ENCODE measurements at regions not wholly inside any gene's neighbourhood (a gene's known extent, or its start where the extent isn't known, plus 50 kb on each side); places are given as distances from the start of the nearest gene placed in this dataset.

DNA sequence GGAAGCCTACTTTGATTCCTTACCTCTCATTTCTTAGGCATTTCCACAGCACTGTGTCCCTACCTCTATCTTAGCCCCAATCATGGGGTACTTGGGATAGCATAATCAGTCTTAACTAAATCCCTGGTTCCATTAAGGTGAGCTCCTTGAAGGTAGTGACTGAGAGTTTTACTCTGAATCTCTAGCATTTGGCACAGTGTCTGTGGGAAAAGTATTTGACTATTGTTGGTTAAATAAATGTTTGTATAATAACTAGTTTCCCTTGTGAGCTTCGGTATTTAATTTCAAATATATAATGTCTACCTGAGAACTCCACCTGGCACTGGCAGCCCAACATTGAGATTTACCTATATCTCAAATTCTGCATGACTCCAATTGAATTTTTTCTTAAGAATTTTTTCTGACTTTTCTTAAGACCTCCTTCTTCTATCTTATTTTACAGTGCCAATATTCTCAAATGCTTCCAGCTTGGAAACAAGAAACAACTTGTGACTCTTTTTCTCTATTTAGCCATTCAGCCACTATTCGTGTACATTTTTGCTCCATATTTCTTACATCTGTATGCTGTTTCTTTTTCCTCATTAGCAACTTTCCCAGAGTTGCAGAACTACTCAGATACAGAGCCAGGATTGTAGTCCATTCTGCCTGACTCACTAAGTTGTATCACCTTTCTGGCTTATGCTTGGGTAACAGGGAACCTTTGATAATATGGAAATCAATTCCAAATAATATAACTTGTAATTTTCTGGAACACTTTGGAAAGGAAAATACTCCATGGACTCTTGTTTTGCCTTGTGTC, 214.0 kb upstream of the NT5C1B start:
- TF ChIP-seq, protein P1, sequence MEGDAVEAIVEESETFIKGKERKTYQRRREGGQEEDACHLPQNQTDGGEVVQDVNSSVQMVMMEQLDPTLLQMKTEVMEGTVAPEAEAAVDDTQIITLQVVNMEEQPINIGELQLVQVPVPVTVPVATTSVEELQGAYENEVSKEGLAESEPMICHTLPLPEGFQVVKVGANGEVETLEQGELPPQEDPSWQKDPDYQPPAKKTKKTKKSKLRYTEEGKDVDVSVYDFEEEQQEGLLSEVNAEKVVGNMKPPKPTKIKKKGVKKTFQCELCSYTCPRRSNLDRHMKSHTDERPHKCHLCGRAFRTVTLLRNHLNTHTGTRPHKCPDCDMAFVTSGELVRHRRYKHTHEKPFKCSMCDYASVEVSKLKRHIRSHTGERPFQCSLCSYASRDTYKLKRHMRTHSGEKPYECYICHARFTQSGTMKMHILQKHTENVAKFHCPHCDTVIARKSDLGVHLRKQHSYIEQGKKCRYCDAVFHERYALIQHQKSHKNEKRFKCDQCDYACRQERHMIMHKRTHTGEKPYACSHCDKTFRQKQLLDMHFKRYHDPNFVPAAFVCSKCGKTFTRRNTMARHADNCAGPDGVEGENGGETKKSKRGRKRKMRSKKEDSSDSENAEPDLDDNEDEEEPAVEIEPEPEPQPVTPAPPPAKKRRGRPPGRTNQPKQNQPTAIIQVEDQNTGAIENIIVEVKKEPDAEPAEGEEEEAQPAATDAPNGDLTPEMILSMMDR (IDR thresholded peaks at IDR 0.05), result no peak

GRCh38 chr2:18800240-18800971, 211.0 kb upstream of the NT5C1B start:
- Histone ChIP-seq H3K27ac (no peak overlapping the region), H3K4me2 (ENCODE audit: low read length) (no peak overlapping the region), H3K36me3 (ENCODE audit: control insufficient read depth, insufficient read depth, low read length) (no peaks in the 10 kb centered on the region), H2AFZ (no peak overlapping the region), H3K79me2 (no peaks in the 10 kb centered on the region), H3K4me3 (ENCODE audit: low read depth, low read length) (no peak overlapping the region), H3K4me1 (no peaks in the 10 kb centered on the region), H3K9me3 (ENCODE audit: control insufficient read depth, low read length) (no peaks in the 10 kb centered on the region), H3K27me3 (ENCODE audit: control insufficient read depth, insufficient read depth, low read length) (no peaks in the 10 kb centered on the region), H3K9ac (no peak overlapping the region)
- TF ChIP-seq, protein P1 (IDR thresholded peaks at IDR 0.05), result no peak

More for the DNA sequence above, 214.0 kb upstream of the NT5C1B start:
- Histone ChIP-seq H2AFZ (no peak overlapping the region), H3K4me1 (no peaks in the 10 kb centered on the region), H3K9me3 (ENCODE audit: control insufficient read depth, low read length) (no peaks in the 10 kb centered on the region), H3K27ac (no peak overlapping the region), H3K79me2 (no peaks in the 10 kb centered on the region), H3K4me3 (ENCODE audit: low read depth, low read length) (no peak overlapping the region), H3K36me3 (ENCODE audit: control insufficient read depth, insufficient read depth, low read length) (no peaks in the 10 kb centered on the region), H3K4me2 (ENCODE audit: low read length) (no peak overlapping the region), H3K9ac (no peak overlapping the region), H3K27me3 (ENCODE audit: control insufficient read depth, insufficient read depth, low read length) (no peaks in the 10 kb centered on the region)

DNA sequence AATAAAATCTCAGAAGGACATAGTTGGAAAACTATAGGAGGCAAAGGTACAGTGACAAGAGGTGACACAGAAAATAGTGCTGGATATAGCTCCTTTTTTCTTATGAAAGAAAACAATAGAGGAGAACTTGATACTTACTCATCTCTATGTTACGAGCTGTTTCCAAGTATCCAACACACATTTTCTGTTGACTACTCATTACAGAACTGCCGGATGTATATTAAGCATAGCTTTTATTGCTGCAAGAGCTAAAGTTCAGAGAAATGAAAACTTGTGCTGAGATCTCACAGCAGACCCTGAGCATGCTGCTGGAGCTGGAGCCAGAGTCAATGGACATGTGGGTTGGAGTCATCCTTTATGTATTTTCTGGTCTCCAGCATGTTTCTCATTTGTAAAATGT, 210.0 kb upstream of the NT5C1B start:
- Histone ChIP-seq H3K9ac (no peak overlapping the region), H3K4me1 (no peaks in the 10 kb centered on the region), H3K4me2 (ENCODE audit: low read length) (no peak overlapping the region), H3K27ac (no peak overlapping the region), H3K9me3 (ENCODE audit: control insufficient read depth, low read length) (no peaks in the 10 kb centered on the region), H3K4me3 (ENCODE audit: low read depth, low read length) (no peak overlapping the region), H3K36me3 (ENCODE audit: control insufficient read depth, insufficient read depth, low read length) (no peaks in the 10 kb centered on the region), H3K27me3 (ENCODE audit: control insufficient read depth, insufficient read depth, low read length) (no peaks in the 10 kb centered on the region), H2AFZ (no peak overlapping the region), H3K79me2 (no peaks in the 10 kb centered on the region)
- TF ChIP-seq, protein P1 (IDR thresholded peaks at IDR 0.05), result no peak

- H3K4me2 ChIP-seq (ENCODE audit: low read length), result no peak overlapping the region
- TF ChIP-seq, protein P1 (IDR thresholded peaks at IDR 0.05), result no peak
Observed at GRCh38 chr2:18797133-18797845, 207.9 kb upstream of the NT5C1B start.

More at GRCh38 chr2:18797133-18797845, 207.9 kb upstream of the NT5C1B start:
- no peaks in the 10 kb centered on the region for H3K9me3 ChIP-seq (ENCODE audit: control insufficient read depth, low read length)
- H3K27me3 ChIP-seq (ENCODE audit: control insufficient read depth, insufficient read depth, low read length), result no peaks in the 10 kb centered on the region
- H3K4me1 ChIP-seq, result no peaks in the 10 kb centered on the region
- no peak overlapping the region for H3K27ac ChIP-seq
- H3K9ac ChIP-seq, result no peak overlapping the region
- no peaks in the 10 kb centered on the region for H3K36me3 ChIP-seq (ENCODE audit: control insufficient read depth, insufficient read depth, low read length)
- H3K79me2 ChIP-seq, result no peaks in the 10 kb centered on the region
- H3K4me3 ChIP-seq (ENCODE audit: low read depth, low read length), result no peak overlapping the region
- H2AFZ ChIP-seq, result no peak overlapping the region

Data from parathyroid adenoma (tissue), 2 donors.